Loucy (cell line): ENCODE measurements at regions not wholly inside any gene's neighbourhood (a gene's known extent, or its start where the extent isn't known, plus 50 kb on each side); places are given as distances from the start of the nearest gene placed in this dataset.

Experiments
- EZH2phosphoT487 ChIP-seq: fragments of 200-600 bp; IDR thresholded peaks from 2 replicates; pipeline ENCODE4 v1.6.1; 2018; ENCODE audit warnings: antibody characterized with exemption, mild to moderate bottlenecking, moderate library complexity, borderline replicate concordance
- TF ChIP-seq, protein P1 (sequence below): fragments of 200-600 bp; sonication (generic); conservative IDR thresholded peaks from 2 replicates; pipeline ENCODE4 v1.5.1; 2014; ENCODE audit warnings: mild to moderate bottlenecking, antibody characterized with exemption, low read length

GRCh38 chr4:26197018-26197779 lies 123.6 kb upstream of the RBPJ start:
- no peak for TF ChIP-seq EZH2phosphoT487
- TF ChIP-seq, protein P1, sequence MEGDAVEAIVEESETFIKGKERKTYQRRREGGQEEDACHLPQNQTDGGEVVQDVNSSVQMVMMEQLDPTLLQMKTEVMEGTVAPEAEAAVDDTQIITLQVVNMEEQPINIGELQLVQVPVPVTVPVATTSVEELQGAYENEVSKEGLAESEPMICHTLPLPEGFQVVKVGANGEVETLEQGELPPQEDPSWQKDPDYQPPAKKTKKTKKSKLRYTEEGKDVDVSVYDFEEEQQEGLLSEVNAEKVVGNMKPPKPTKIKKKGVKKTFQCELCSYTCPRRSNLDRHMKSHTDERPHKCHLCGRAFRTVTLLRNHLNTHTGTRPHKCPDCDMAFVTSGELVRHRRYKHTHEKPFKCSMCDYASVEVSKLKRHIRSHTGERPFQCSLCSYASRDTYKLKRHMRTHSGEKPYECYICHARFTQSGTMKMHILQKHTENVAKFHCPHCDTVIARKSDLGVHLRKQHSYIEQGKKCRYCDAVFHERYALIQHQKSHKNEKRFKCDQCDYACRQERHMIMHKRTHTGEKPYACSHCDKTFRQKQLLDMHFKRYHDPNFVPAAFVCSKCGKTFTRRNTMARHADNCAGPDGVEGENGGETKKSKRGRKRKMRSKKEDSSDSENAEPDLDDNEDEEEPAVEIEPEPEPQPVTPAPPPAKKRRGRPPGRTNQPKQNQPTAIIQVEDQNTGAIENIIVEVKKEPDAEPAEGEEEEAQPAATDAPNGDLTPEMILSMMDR: no peak
